MM.1S (cell line): ENCODE measurements at regions not wholly inside any gene's neighbourhood (a gene's known extent, or its start where the extent isn't known, plus 50 kb on each side); places are given as distances from the start of the nearest gene placed in this dataset.

Experiments used
- DNase-seq: peaks from one replicate; pipeline ENCODE4 v3.0.0-alpha.2; 2015
- H2AFZ ChIP-seq: fragments of 300-600 bp; sonication (generic); 2 replicates; pipeline ENCODE4 v1.6.0; 2016; ENCODE audit warnings: antibody characterized with exemption, low read length
- H3F3A ChIP-seq: fragments of 300-600 bp; sonication (generic); 2 replicates; pipeline ENCODE4 v1.6.1; 2016; ENCODE audit warnings: mild to moderate bottlenecking, antibody characterized with exemption, low read length, moderate library complexity, mixed read lengths; ENCODE audit not compliant: insufficient read depth
- H3K27ac ChIP-seq: fragments of 300-600 bp; sonication (generic); 2 replicates; pipeline ENCODE4 v1.5.1; 2016; ENCODE audit warnings: mild to moderate bottlenecking, low read length
- H3K27me3 ChIP-seq: fragments of 300-600 bp; sonication (generic); replicated peaks from 2 replicates; pipeline ENCODE4 v1.6.0; 2016; ENCODE audit warnings: low read length; ENCODE audit not compliant: insufficient read depth
- H3K36me3 ChIP-seq: fragments of 300-600 bp; sonication (generic); replicated peaks from 2 replicates; pipeline ENCODE4 v1.6.1; 2016; ENCODE audit warnings: mild to moderate bottlenecking, low read length, mixed read lengths; ENCODE audit not compliant: insufficient read depth
- H3K4me1 ChIP-seq: fragments of 300-600 bp; sonication (generic); 2 replicates; pipeline ENCODE4 v1.6.1; 2016; ENCODE audit warnings: low read length, mixed read lengths
- H3K4me2 ChIP-seq: fragments of 300-600 bp; sonication (generic); 2 replicates; pipeline ENCODE4 v1.6.0; 2016; ENCODE audit warnings: low read depth, low read length
- H3K4me3 ChIP-seq: fragments of 300-600 bp; sonication (generic); 2 replicates; pipeline ENCODE4 v1.5.1; 2016; ENCODE audit warnings: low read length, mixed read lengths
- H3K79me2 ChIP-seq: fragments of 300-600 bp; sonication (generic); 2 replicates; pipeline ENCODE4 v1.6.1; 2016; ENCODE audit warnings: mixed run types, low read length, mixed read lengths
- H3K9ac ChIP-seq: fragments of 300-600 bp; sonication (generic); 2 replicates; pipeline ENCODE4 v1.6.1; 2016; ENCODE audit warnings: low read length, mixed read lengths
- H3K9me2 ChIP-seq: fragments of 300-600 bp; sonication (generic); replicated peaks from 2 replicates; pipeline ENCODE4 v1.6.1; 2016; ENCODE audit warnings: mild to moderate bottlenecking, low read length, mixed read lengths; ENCODE audit not compliant: insufficient read depth
- H3K9me3 ChIP-seq: fragments of 300-600 bp; sonication (generic); replicated peaks from 2 replicates; pipeline ENCODE4 v1.6.1; 2016; ENCODE audit warnings: mild to moderate bottlenecking, low read length, mixed read lengths; ENCODE audit not compliant: insufficient read depth
- H4K20me1 ChIP-seq: fragments of 300-600 bp; sonication (generic); 2 replicates; pipeline ENCODE4 v1.6.1; 2016; ENCODE audit warnings: mild to moderate bottlenecking, low read length, moderate library complexity, mixed read lengths; ENCODE audit not compliant: insufficient read depth
- EZH2 ChIP-seq: fragments of 300-600 bp; sonication (generic); optimal IDR thresholded peaks from 2 replicates; pipeline ENCODE3; 2017; ENCODE audit warnings: low read depth, mild to moderate bottlenecking, antibody characterized with exemption, low read length, mixed read lengths
- EZH2phosphoT487 ChIP-seq: fragments of 300-600 bp; sonication (generic); IDR thresholded peaks from 2 replicates; pipeline ENCODE4 v1.6.1; 2018; ENCODE audit warnings: antibody characterized with exemption, low read length
- TF ChIP-seq, protein P1 (sequence below): fragments of 300-600 bp; sonication (generic); IDR thresholded peaks from 2 replicates; pipeline ENCODE4 v1.5.1; 2016; ENCODE audit warnings: antibody characterized with exemption, low read length, mixed read lengths

GRCh38 chr14:22213120-22213519, 375.9 kb downstream of the DAD1 start:
- Histone ChIP-seq H3K4me3 (no peak overlapping the region), H3K4me1 (no peaks in the 10 kb centered on the region), H3K27me3 (no peaks in the 10 kb centered on the region), H3K4me2 (no peak overlapping the region), H2AFZ (no peak overlapping the region), H3K9me3 (no peaks in the 10 kb centered on the region), H3K9ac (no peak overlapping the region), H3K9me2 (no peaks in the 10 kb centered on the region), H3K36me3 (no peaks in the 10 kb centered on the region), H4K20me1 (no peaks in the 10 kb centered on the region), H3K27ac (no peak overlapping the region), H3F3A (no peaks in the 10 kb centered on the region), H3K79me2 (no peaks in the 10 kb centered on the region)
- DNase-seq, result no peak
- no peak for TF ChIP-seq EZH2phosphoT487
- TF ChIP-seq EZH2, result no peak
- TF ChIP-seq, protein P1, sequence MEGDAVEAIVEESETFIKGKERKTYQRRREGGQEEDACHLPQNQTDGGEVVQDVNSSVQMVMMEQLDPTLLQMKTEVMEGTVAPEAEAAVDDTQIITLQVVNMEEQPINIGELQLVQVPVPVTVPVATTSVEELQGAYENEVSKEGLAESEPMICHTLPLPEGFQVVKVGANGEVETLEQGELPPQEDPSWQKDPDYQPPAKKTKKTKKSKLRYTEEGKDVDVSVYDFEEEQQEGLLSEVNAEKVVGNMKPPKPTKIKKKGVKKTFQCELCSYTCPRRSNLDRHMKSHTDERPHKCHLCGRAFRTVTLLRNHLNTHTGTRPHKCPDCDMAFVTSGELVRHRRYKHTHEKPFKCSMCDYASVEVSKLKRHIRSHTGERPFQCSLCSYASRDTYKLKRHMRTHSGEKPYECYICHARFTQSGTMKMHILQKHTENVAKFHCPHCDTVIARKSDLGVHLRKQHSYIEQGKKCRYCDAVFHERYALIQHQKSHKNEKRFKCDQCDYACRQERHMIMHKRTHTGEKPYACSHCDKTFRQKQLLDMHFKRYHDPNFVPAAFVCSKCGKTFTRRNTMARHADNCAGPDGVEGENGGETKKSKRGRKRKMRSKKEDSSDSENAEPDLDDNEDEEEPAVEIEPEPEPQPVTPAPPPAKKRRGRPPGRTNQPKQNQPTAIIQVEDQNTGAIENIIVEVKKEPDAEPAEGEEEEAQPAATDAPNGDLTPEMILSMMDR, result no peak

DNA sequence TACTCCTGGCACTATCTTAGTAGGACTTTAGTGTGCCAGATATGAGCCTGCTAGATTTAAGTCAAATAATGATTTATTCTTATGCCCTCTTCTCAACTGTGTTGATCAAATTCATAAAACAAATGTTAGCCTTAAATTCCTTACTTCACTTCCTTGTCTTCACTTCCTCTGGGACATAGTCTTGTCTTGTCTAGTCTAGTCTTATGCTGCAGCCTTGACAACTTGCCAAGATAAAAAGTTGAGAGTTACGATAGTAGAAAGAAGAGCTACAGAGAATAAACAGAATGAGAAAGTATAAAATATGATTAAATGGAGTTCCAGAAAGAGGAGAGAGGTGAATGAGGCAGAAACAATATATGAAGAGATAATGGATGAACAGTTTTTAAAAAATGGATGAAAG, 378.1 kb downstream of the DAD1 start:
- H4K20me1 ChIP-seq, result no peaks in the 10 kb centered on the region
- no peaks in the 10 kb centered on the region for H3K4me1 ChIP-seq
- no peak overlapping the region for H3K4me3 ChIP-seq
- H3K9ac ChIP-seq, result no peak overlapping the region
- no peak overlapping the region for H3K27ac ChIP-seq
- no peak overlapping the region for H2AFZ ChIP-seq
- no peaks in the 10 kb centered on the region for H3K36me3 ChIP-seq
- DNase-seq, result no peak
- no peaks in the 10 kb centered on the region for H3F3A ChIP-seq
- no peaks in the 10 kb centered on the region for H3K9me2 ChIP-seq
- no peaks in the 10 kb centered on the region for H3K79me2 ChIP-seq
- no peak overlapping the region for H3K4me2 ChIP-seq
- TF ChIP-seq EZH2phosphoT487, result no peak
- TF ChIP-seq, protein P1, result no peak
- TF ChIP-seq EZH2, result no peak
- H3K9me3 ChIP-seq, result no peaks in the 10 kb centered on the region
- H3K27me3 ChIP-seq, result no peaks in the 10 kb centered on the region

DNA sequence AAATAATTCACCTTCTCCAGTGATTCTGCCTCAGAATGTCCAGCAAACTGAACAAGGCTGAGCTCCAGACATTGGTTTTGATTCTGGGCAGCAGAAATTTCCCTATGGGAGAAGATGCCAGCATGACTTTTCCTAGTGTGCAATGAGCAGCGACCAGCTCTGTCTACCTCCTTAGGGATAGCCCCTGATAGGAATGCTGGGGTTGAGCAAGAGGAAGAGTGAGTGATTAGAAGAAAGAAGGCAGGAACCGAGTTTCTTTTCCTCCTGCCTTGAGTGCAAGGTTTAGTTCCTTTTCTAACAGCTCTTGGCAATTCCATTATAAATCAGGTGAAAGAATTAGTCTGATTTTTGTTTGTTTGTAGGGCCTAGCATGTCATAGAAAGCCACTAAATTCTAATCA, 379.0 kb downstream of the DAD1 start:
- H3K4me2 ChIP-seq, result no peak overlapping the region
- H3K79me2 ChIP-seq, result no peaks in the 10 kb centered on the region
- DNase-seq, result no peak
- no peaks in the 10 kb centered on the region for H3K36me3 ChIP-seq
- no peaks in the 10 kb centered on the region for H3K9me2 ChIP-seq
- no peak overlapping the region for H3K27ac ChIP-seq
- H3K9me3 ChIP-seq, result no peaks in the 10 kb centered on the region
- no peak overlapping the region for H2AFZ ChIP-seq
- H3K9ac ChIP-seq, result no peak overlapping the region
- H3K27me3 ChIP-seq, result no peaks in the 10 kb centered on the region
- TF ChIP-seq EZH2phosphoT487, result no peak
- TF ChIP-seq EZH2, result no peak
- TF ChIP-seq, protein P1, result no peak
- no peaks in the 10 kb centered on the region for H4K20me1 ChIP-seq
- H3F3A ChIP-seq, result no peaks in the 10 kb centered on the region
- H3K4me3 ChIP-seq, result no peak overlapping the region
- H3K4me1 ChIP-seq, result no peaks in the 10 kb centered on the region

DNA sequence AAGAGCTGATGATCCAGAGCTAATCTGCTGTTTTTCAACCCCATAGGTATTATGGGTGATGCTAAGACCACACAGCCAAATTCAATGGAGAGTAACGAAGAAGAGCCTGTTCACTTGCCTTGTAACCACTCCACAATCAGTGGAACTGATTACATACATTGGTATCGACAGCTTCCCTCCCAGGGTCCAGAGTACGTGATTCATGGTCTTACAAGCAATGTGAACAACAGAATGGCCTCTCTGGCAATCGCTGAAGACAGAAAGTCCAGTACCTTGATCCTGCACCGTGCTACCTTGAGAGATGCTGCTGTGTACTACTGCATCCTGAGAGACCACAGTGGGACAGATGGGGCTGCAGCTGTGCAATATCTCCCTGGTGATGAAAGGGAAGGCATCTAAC, 386.0 kb downstream of the DAD1 start:
- H3K27ac ChIP-seq, result no peak overlapping the region
- no peak for TF ChIP-seq EZH2phosphoT487
- TF ChIP-seq EZH2, result no peak
- TF ChIP-seq, protein P1, result no peak
- no peaks in the 10 kb centered on the region for H3K4me1 ChIP-seq
- DNase-seq, result no peak
- H3K4me2 ChIP-seq, result no peak overlapping the region
- no peaks in the 10 kb centered on the region for H3K27me3 ChIP-seq
- H3K79me2 ChIP-seq, result no peaks in the 10 kb centered on the region
- no peaks in the 10 kb centered on the region for H3K9me2 ChIP-seq
- no peaks in the 10 kb centered on the region for H3K9me3 ChIP-seq
- no peaks in the 10 kb centered on the region for H3K36me3 ChIP-seq
- H3K9ac ChIP-seq, result no peak overlapping the region
- H2AFZ ChIP-seq, result no peak overlapping the region
- H3K4me3 ChIP-seq, result no peak overlapping the region
- H4K20me1 ChIP-seq, result no peaks in the 10 kb centered on the region
- H3F3A ChIP-seq, result no peaks in the 10 kb centered on the region
